Tibial nerve (tissue), 4 donors: ENCODE measurements at regions not wholly inside any gene's neighbourhood (a gene's known extent, or its start where the extent isn't known, plus 50 kb on each side); places are given as distances from the start of the nearest gene placed in this dataset.

Experiments
- DNase-seq, 2 donors: peaks; one replicate each; pipeline ENCODE4 v3.0.0-alpha.2; 2019; ENCODE audit warnings: low spot score in 2 of 2
- H3K27ac ChIP-seq, 4 donors: fragments of 200-600 bp; sonication (generic) in 3 of 4; one replicate each; pipeline ENCODE4 v1.5.1; 2017 to 2019; ENCODE audit warnings: mild to moderate bottlenecking in 1 of 4
- H3K27me3 ChIP-seq, 2 donors: fragments of 200-600 bp; sonication (generic) in 1 of 2; one replicate each; pipeline versions ENCODE4 v1.5.1 to v1.6.0; 2017 to 2019
- H3K36me3 ChIP-seq, 3 donors: fragments of 200-600 bp; sonication (generic); one replicate each; pipeline ENCODE4 v1.5.1; 2018 to 2019
- H3K4me1 ChIP-seq, 4 donors: fragments of 200-600 bp; sonication (generic) in 3 of 4; one replicate each; pipeline ENCODE4 v1.5.1; 2017 to 2019
- H3K4me3 ChIP-seq, 4 donors: fragments of 200-600 bp; sonication (generic) in 3 of 4; one replicate each; pipeline ENCODE4 v1.5.1; 2017 to 2019; ENCODE audit warnings: mild to moderate bottlenecking in 1 of 4, moderate library complexity in 1 of 4
- H3K9me3 ChIP-seq, 4 donors: fragments of 200-600 bp; sonication (generic) in 3 of 4; one replicate each; pipeline ENCODE4 v1.5.1; 2017 to 2019
- EP300 ChIP-seq, 2 donors: sonication (generic); formaldehyde crosslinking; IDR thresholded peaks; one replicate each; pipeline ENCODE4 v1.6.1; 2017; ENCODE audit warnings: antibody characterized with exemption in 2 of 2, mild to moderate bottlenecking in 1 of 2
- POLR2A ChIP-seq, 2 donors: fragments of 450-650 bp; IDR thresholded peaks; one replicate each; pipeline ENCODE4 v1.6.1; 2017; ENCODE audit warnings: antibody characterized with exemption in 2 of 2, mild to moderate bottlenecking in 2 of 2, moderate library complexity in 2 of 2
- WGBS, 2 donors: methylation state at CpG; one replicate each; pipeline ENCODE4 v1.1.5; 2018; 5-methylcytosine and 5-hydroxymethylcytosine counted together
- TF ChIP-seq, protein P1 (sequence below), 5 experiments: fragments of 200-600 bp in 3 of 5; fragments of 450-650 bp in 2 of 5; sonication (generic) in 3 of 5; IDR thresholded peaks; one replicate each; pipeline ENCODE4 v1.5.1; 2016 to 2019; ENCODE audit warnings: antibody characterized with exemption in 5 of 5, mild to moderate bottlenecking in 3 of 5, moderate library complexity in 2 of 5

GRCh38 chr1:110816945-110817344 lies 56.0 kb upstream of the CD53 start:
- no peaks in the 10 kb centered on the region for H3K36me3 ChIP-seq
- H3K9me3 ChIP-seq: peaks cover 0 to 14% (median 0%) of the 10 kb centered on the region in 4 donors
- H3K4me1 ChIP-seq: no peaks in the 10 kb centered on the region
- WGBS, 2 donors: 77 to 82% methylated on average over 3 of the region's 3 CpGs
- no peaks in the 10 kb centered on the region for H3K27me3 ChIP-seq
- H3K4me3 ChIP-seq: no peak overlapping the region
- no peak overlapping the region for H3K27ac ChIP-seq
- no peak for DNase-seq
- TF ChIP-seq, protein P1, sequence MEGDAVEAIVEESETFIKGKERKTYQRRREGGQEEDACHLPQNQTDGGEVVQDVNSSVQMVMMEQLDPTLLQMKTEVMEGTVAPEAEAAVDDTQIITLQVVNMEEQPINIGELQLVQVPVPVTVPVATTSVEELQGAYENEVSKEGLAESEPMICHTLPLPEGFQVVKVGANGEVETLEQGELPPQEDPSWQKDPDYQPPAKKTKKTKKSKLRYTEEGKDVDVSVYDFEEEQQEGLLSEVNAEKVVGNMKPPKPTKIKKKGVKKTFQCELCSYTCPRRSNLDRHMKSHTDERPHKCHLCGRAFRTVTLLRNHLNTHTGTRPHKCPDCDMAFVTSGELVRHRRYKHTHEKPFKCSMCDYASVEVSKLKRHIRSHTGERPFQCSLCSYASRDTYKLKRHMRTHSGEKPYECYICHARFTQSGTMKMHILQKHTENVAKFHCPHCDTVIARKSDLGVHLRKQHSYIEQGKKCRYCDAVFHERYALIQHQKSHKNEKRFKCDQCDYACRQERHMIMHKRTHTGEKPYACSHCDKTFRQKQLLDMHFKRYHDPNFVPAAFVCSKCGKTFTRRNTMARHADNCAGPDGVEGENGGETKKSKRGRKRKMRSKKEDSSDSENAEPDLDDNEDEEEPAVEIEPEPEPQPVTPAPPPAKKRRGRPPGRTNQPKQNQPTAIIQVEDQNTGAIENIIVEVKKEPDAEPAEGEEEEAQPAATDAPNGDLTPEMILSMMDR (IDR thresholded peaks at IDR 0.05): no peak
- no peak for TF ChIP-seq POLR2A (IDR thresholded peaks at IDR 0.05)

DNA sequence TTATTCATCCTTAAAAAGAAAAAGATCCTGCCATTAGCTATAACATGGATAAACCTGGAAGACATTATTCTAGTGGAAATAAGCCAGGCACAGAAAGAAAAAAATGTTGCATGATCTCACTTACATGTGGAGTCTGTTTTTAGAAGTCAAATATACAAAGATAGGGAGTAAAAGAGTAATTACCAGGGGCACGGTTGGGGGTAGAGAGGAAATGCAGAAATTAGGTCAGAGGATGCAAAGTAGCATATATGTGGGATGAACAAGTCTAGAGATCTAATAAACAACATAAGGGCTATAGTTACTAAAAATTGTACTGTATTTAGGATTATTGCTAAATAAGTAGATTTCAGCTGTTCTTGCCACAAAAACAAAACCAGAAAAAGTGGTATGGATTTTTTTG lies 61.4 kb upstream of the CD53 start:
- Histone ChIP-seq H3K4me1 (no peaks in the 10 kb centered on the region), H3K9me3 (peaks cover 0 to 4% (median 0%) of the 10 kb centered on the region in 4 donors), H3K27me3 (no peaks in the 10 kb centered on the region), H3K4me3 (no peak overlapping the region), H3K27ac (no peak overlapping the region), H3K36me3 (no peaks in the 10 kb centered on the region)
- DNase-seq: no peak
- TF ChIP-seq POLR2A (IDR thresholded peaks at IDR 0.05): no peak
- TF ChIP-seq, protein P1 (IDR thresholded peaks at IDR 0.05): no peak
- TF ChIP-seq EP300 (IDR thresholded peaks at IDR 0.05): no peak
- WGBS, 2 donors: 22 to 29% methylated on average over 1 of the region's 1 CpG

GRCh38 chr1:110800079-110800478 lies 72.9 kb upstream of the CD53 start:
- Histone ChIP-seq H3K4me1 (no peaks in the 10 kb centered on the region), H3K9me3 (peaks cover 0 to 25% (median 0%) of the 10 kb centered on the region in 4 donors), H3K27ac (no peak overlapping the region), H3K27me3 (no peaks in the 10 kb centered on the region), H3K36me3 (no peaks in the 10 kb centered on the region), H3K4me3 (no peak overlapping the region)
- DNase-seq: no peak
- WGBS, 2 donors: 54 to 75% methylated on average over 2 of the region's 2 CpGs
- TF ChIP-seq EP300 (IDR thresholded peaks at IDR 0.05): no peak
- no peak for TF ChIP-seq POLR2A (IDR thresholded peaks at IDR 0.05)
- TF ChIP-seq, protein P1 (IDR thresholded peaks at IDR 0.05): no peak

GRCh38 chr1:110798691-110799256 lies 74.2 kb upstream of the CD53 start:
- no peaks in the 10 kb centered on the region for H3K27me3 ChIP-seq
- H3K4me1 ChIP-seq: no peaks in the 10 kb centered on the region
- DNase-seq: no peak
- no peak overlapping the region for H3K27ac ChIP-seq
- peaks cover 0 to 29% (median 0%) of the 10 kb centered on the region in 4 donors for H3K9me3 ChIP-seq
- no peaks in the 10 kb centered on the region for H3K36me3 ChIP-seq
- WGBS, 2 donors: 52 to 71% methylated on average over 3 of the region's 3 CpGs
- no peak overlapping the region for H3K4me3 ChIP-seq
- TF ChIP-seq, protein P1 (IDR thresholded peaks at IDR 0.05): no peak
- TF ChIP-seq EP300 (IDR thresholded peaks at IDR 0.05) (no peak), POLR2A (IDR thresholded peaks at IDR 0.05) (no peak)

GRCh38 chr1:110788673-110789072 lies 84.3 kb upstream of the CD53 start:
- no peak for DNase-seq
- H3K4me1 ChIP-seq: peaks cover 0 to 5% (median 0%) of the 10 kb centered on the region in 4 donors
- WGBS, 2 donors: 75 to 79% methylated on average over 2 of the region's 2 CpGs

More at GRCh38 chr1:110788673-110789072, 84.3 kb upstream of the CD53 start:
- Histone ChIP-seq H3K9me3 (peaks cover 0 to 21% (median 2%) of the 10 kb centered on the region in 4 donors), H3K36me3 (no peaks in the 10 kb centered on the region), H3K27me3 (no peaks in the 10 kb centered on the region), H3K4me3 (no peak overlapping the region), H3K27ac (no peak overlapping the region)
- no peak for TF ChIP-seq EP300 (IDR thresholded peaks at IDR 0.05)
